ENCODE measurements at regions not wholly inside any gene's neighbourhood (a gene's known extent, or its start where the extent isn't known, plus 50 kb on each side); places are given as distances from the start of the nearest gene placed in this dataset.

GRCh38 chr7:136664537-136664936 lies 203.9 kb upstream of the CHRM2 start:
- no peak for DNase-seq

GRCh38 chr7:136657482-136657921 lies 210.9 kb upstream of the CHRM2 start:
- no peak for DNase-seq

GRCh38 chr7:136656516-136656915 lies 211.9 kb upstream of the CHRM2 start:
- DNase-seq = no peak

- DNase-seq = no peak
These were observed 213.0 kb upstream of the CHRM2 start for GRCh38 chr7:136655414-136655813.

- DNase-seq = no peak
These were observed 214.0 kb upstream of the CHRM2 start for GRCh38 chr7:136654406-136654805.

- DNase-seq = no peak
These were observed 215.6 kb upstream of the CHRM2 start for GRCh38 chr7:136652635-136653370.

GRCh38 chr7:136640977-136641376 lies 227.5 kb upstream of the CHRM2 start:
- DNase-seq = no peak

GRCh38 chr7:136637813-136638212 lies 230.6 kb upstream of the CHRM2 start:
- no peak for DNase-seq

- no peak for DNase-seq
These were observed 232.7 kb upstream of the CHRM2 start for GRCh38 chr7:136635751-136636150.

- DNase-seq = no peak
These were observed 249.6 kb upstream of the CHRM2 start for GRCh38 chr7:136618818-136619217.

GRCh38 chr7:136617176-136617575 lies 251.3 kb upstream of the CHRM2 start:
- no peak for DNase-seq

GRCh38 chr7:136605532-136606329 lies 262.7 kb upstream of the CHRM2 start:
- DNase-seq = no peak

GRCh38 chr7:136601772-136602171 lies 266.7 kb upstream of the CHRM2 start:
- no peak for DNase-seq

GRCh38 chr7:136600475-136600874 lies 268.0 kb upstream of the CHRM2 start:
- DNase-seq = no peak

- DNase-seq = no peak
These were observed 273.7 kb upstream of the CHRM2 start for GRCh38 chr7:136594739-136595144.

- no peak for DNase-seq
These were observed 280.2 kb upstream of the CHRM2 start for GRCh38 chr7:136588216-136588615.

GRCh38 chr7:136585954-136586670 lies 282.3 kb upstream of the CHRM2 start:
- DNase-seq = no peak

GRCh38 chr7:136566491-136566890 lies 302.0 kb upstream of the CHRM2 start:
- DNase-seq = no peak

- DNase-seq = no peak
These were observed 312.5 kb upstream of the CHRM2 start for GRCh38 chr7:136555933-136556332.

GRCh38 chr7:136551618-136552017 lies 316.8 kb upstream of the CHRM2 start:
- no peak for DNase-seq

- no peak for DNase-seq
These were observed 318.7 kb upstream of the CHRM2 start for GRCh38 chr7:136549756-136550155.

- no peak for DNase-seq
These were observed 334.7 kb upstream of the CHRM2 start for GRCh38 chr7:136533732-136534131.

GRCh38 chr7:136530831-136531230 lies 337.6 kb upstream of the CHRM2 start:
- DNase-seq = no peak

GRCh38 chr7:136528329-136528728 lies 340.1 kb upstream of the CHRM2 start:
- DNase-seq = no peak
